ENCODE measurements at regions not wholly inside any gene's neighbourhood (a gene's known extent, or its start where the extent isn't known, plus 50 kb on each side); places are given as distances from the start of the nearest gene placed in this dataset.
A peak's percentile ranks its signal among the peaks of the same experiment; 100 is the strongest.

DNA sequence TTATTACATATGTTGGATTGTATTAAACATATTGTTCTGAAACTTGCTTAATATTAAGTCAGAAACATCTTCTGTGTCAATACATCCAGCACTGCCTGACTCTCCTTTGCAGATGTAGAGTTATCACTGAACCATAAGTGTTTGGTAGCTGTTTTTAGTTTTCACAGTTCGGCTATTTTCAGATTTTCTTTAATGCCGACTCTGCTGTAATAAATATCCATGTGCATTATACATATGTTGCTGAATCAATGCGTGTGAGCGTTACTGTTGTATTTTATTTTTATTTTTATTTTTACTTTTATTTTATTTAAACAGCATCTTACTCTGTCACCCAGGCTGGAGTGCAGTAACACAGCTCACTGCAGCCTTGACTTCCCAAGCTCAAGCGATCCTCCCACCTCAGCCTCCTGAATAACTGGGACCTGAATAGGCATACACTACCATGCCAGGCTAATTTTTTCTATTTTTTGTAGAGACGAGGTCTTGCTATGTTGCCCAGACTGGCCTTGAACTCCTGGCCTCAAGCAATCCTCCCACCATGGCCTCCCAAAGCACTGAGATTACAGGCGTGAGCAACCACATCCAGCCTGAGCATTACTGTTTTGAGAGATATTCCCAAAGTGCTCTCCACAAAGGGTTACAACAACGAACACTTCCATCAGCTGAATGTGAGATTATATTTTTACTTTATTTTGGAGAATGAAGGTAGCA lies 50.7 kb upstream of the NOCT start:
- TF ChIP-seq, protein P1, sequence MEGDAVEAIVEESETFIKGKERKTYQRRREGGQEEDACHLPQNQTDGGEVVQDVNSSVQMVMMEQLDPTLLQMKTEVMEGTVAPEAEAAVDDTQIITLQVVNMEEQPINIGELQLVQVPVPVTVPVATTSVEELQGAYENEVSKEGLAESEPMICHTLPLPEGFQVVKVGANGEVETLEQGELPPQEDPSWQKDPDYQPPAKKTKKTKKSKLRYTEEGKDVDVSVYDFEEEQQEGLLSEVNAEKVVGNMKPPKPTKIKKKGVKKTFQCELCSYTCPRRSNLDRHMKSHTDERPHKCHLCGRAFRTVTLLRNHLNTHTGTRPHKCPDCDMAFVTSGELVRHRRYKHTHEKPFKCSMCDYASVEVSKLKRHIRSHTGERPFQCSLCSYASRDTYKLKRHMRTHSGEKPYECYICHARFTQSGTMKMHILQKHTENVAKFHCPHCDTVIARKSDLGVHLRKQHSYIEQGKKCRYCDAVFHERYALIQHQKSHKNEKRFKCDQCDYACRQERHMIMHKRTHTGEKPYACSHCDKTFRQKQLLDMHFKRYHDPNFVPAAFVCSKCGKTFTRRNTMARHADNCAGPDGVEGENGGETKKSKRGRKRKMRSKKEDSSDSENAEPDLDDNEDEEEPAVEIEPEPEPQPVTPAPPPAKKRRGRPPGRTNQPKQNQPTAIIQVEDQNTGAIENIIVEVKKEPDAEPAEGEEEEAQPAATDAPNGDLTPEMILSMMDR (conservative IDR thresholded peaks at IDR 0.05; ENCODE audit: low read length) = no peak
- no peak overlapping the region for H3K4me3 ChIP-seq (ENCODE audit: low read length)
- DNase-seq (ENCODE audit: low read depth) = no peak

DNA sequence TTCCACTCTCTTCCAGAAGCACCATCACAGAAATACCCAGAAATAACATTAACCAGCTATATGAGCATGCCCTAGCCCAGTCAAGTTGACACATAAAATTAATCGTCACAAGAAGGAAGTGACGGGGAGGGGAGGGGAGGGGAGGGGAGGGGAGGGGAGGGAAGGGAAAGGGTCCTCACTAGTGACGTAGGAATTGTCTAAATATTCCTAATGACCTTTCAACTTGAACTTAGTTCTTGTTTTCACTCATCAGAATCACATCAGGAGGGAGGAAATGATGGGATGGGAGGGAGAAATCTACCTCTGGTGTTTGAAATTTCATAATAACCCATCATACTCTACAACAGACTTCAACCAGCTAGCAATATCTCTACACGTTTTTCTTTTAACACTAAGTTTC lies 52.2 kb upstream of the NOCT start:
- no peak for DNase-seq (ENCODE audit: low read depth)
- no peak overlapping the region for H3K4me3 ChIP-seq (ENCODE audit: low read length)
- TF ChIP-seq, protein P1 (conservative IDR thresholded peaks at IDR 0.05; ENCODE audit: low read length) = no peak

DNA sequence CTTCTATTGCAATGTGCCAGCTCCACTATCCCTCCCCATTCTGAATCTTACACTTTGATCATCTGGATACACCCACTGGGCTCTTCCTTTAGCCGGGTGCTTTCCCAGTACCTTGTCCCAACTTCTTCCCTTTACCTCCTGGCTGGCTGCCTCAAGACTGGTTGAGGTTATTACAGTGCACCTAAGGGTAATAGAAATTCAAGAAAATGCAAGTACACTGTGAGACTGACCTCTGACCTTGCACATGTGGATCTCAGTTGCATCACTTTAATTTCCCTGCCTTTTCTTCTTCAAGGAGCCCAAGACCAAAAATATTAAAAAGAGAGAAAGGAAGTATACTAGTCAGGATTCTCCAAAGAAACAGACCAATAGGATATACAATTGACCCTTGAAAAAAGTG lies 53.9 kb upstream of the NOCT start:
- DNase-seq (ENCODE audit: low read depth) = no peak
- TF ChIP-seq, protein P1 (conservative IDR thresholded peaks at IDR 0.05; ENCODE audit: low read length) = no peak
- no peak overlapping the region for H3K4me3 ChIP-seq (ENCODE audit: low read length)

DNA sequence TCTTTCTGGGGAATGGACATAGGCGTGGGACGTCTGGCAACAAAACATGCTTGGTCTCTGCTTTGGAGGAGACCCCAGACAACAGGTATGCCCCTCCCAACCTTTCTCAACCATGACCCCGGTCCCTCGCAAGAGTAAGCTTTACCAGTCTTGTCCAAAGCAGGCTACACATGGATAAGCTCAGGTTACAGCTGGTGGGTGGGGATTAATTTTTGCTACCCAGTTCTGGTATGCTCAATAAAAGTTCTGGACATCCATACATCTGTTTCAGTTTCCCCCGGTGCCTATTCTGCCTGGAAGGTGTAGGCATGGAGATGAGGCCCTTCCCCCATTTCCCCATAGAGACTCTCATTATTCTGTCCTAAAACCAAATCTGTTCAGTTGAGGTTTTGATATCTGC lies 54.5 kb upstream of the NOCT start:
- TF ChIP-seq, protein P1 (conservative IDR thresholded peaks at IDR 0.05; ENCODE audit: low read length) = no peak
- no peak for DNase-seq (ENCODE audit: low read depth)
- no peak overlapping the region for H3K4me3 ChIP-seq (ENCODE audit: low read length)

DNA sequence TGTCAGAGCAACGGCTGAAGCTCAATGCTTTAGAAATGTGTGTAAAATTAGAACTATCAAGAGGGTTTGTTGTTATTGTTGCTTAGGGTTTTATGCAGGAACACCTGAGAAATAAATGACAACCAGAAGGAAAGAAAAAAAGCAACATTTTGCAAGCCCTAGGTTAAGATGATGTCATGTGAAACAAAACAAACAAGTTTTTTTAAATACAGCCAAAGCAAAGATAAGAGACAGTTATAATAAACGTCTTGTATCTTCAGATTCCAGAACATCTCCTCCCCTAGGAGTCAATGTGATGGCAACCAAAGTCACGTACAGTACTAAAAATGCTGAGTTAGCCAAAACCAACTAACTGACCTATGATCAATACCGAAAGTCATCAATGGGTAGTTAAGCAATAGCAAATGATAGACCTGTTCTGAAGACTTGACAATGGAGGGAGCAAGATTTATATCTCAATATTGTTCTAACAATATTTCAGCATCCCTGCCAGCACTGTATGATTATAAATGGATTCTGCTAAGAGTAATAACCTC lies 55.3 kb upstream of the NOCT start:
- no peak overlapping the region for H3K4me3 ChIP-seq (ENCODE audit: low read length)
- DNase-seq (ENCODE audit: low read depth) = no peak
- TF ChIP-seq, protein P1 (conservative IDR thresholded peaks at IDR 0.05; ENCODE audit: low read length) = no peak

DNA sequence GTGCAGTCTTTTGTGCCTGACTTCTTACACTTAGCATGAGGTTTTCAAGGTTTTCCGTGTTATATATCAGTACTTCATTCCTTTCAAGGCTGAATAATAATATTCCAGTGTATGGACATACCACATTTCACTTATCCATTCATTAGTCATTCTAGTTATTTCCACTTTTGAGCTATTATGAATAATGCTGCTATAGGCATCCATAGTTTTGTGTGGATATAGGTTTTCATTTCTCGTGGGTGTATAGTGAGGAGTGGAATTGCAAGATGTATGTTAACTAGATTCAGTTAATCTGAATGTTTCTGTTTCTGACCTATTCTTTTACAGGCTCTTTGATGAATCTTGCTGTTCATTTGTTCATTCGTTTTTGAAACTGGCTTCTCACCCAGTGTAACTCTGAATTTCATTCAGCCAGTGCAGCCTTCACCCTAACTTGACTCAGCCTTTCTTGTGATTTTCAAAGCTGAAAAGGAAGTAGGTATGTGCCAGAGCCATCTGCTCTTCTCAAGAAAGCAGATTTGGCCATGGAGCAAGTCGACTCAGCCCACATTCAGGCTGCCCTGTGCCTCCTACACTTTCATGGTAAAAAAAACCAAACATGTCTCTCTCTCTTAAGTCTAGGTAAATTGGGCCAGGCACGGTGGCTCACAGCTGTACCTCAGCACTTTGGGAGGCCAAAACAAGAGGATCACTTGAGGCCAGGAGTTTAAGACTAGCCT lies 56.3 kb upstream of the NOCT start:
- H3K4me3 ChIP-seq (ENCODE audit: low read length) = no peak overlapping the region
- TF ChIP-seq, protein P1 (conservative IDR thresholded peaks at IDR 0.05; ENCODE audit: low read length) = no peak
- peak; percentile 16 for DNase-seq (ENCODE audit: low read depth)

DNA sequence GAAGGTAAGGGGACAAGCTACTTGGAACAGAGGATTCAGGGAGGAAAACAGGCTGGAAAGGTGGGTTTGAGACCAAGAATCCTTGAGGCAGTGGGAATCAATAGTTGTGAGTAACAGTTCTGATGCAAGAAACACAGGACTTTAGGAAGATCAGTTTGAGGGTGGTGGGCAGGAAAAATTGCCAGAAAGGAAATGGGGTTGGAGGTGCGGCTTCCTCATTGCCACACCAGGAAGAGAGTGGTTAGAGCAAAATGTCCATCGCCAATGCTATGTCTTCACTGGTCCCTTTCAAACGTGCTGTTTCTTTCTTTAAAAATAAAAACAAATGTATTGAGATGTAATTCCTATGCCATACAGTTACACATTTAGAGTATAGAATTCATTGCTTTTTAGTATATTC lies 57.1 kb upstream of the NOCT start:
- DNase-seq (ENCODE audit: low read depth) = no peak
- TF ChIP-seq, protein P1 (conservative IDR thresholded peaks at IDR 0.05; ENCODE audit: low read length) = no peak
- no peak overlapping the region for H3K4me3 ChIP-seq (ENCODE audit: low read length)
